ENCODE measurements at regions not wholly inside any gene's neighbourhood (a gene's known extent, or its start where the extent isn't known, plus 50 kb on each side); places are given as distances from the start of the nearest gene placed in this dataset.
"Not testable (repeated sequence)": the region's sequence is repeated elsewhere in the genome, so short reads cannot be mapped to it uniquely, and the experiment has no call there.

DNA sequence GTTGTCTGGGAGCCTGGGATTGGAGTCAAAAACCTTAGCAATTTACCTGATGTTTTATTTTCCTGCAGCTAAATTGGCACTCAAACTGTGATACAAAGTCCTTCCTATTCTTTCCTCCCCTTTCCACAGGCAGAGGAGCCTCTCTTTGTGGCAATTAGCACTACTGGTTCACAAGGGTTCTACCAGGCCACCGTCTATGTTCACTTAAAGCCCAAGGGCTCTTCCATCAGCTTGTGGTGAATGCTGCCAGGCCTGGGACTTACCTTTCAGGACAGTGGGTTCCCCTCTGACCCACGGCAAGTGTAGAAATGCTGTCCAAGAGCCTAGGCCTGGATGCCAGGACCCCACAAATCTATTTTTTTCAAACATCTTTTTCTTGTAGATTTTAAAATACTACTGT is 251.9 kb upstream of the B3GALT2 start:
- TF ChIP-seq, protein P1, sequence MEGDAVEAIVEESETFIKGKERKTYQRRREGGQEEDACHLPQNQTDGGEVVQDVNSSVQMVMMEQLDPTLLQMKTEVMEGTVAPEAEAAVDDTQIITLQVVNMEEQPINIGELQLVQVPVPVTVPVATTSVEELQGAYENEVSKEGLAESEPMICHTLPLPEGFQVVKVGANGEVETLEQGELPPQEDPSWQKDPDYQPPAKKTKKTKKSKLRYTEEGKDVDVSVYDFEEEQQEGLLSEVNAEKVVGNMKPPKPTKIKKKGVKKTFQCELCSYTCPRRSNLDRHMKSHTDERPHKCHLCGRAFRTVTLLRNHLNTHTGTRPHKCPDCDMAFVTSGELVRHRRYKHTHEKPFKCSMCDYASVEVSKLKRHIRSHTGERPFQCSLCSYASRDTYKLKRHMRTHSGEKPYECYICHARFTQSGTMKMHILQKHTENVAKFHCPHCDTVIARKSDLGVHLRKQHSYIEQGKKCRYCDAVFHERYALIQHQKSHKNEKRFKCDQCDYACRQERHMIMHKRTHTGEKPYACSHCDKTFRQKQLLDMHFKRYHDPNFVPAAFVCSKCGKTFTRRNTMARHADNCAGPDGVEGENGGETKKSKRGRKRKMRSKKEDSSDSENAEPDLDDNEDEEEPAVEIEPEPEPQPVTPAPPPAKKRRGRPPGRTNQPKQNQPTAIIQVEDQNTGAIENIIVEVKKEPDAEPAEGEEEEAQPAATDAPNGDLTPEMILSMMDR (conservative IDR thresholded peaks at IDR 0.05; ENCODE audit: low read length), result no peak
- TF ChIP-seq EZH2phosphoT487 (IDR thresholded peaks at IDR 0.05; ENCODE audit: borderline replicate concordance), result no peak
- Histone ChIP-seq H3K4me3 (ENCODE audit: low read length, poor library complexity, severe bottlenecking) (no peak overlapping the region), H3K4me2 (ENCODE audit: low read depth, low read length, poor library complexity, severe bottlenecking) (no peak overlapping the region), H3K36me3 (ENCODE audit: insufficient read depth, low read length) (no peaks in the 10 kb centered on the region), H3K27me3 (ENCODE audit: insufficient read depth, low read length, poor library complexity, severe bottlenecking) (no peaks in the 10 kb centered on the region), H3K9me3 (ENCODE audit: insufficient read depth, low read depth, low read length) (peaks cover 8% of the 10 kb centered on the region; the same call in 1 of the 2 replicates), H2AFZ (ENCODE audit: low read length) (no peak overlapping the region), H3K79me2 (ENCODE audit: insufficient read depth, low read length) (no peaks in the 10 kb centered on the region), H3K9me2 (replicated peaks; ENCODE audit: low read depth, low read length) (no peaks in the 10 kb centered on the region), H3F3A (ENCODE audit: low read depth) (no peaks in the 10 kb centered on the region), H3K9ac (ENCODE audit: low read depth, low read length, poor library complexity, severe bottlenecking) (no peak overlapping the region), H3K4me1 (ENCODE audit: insufficient read depth, low read length, poor library complexity, severe bottlenecking) (no peaks in the 10 kb centered on the region), H4K20me1 (ENCODE audit: insufficient read depth, low read length, poor library complexity, severe bottlenecking) (no peaks in the 10 kb centered on the region)

DNA sequence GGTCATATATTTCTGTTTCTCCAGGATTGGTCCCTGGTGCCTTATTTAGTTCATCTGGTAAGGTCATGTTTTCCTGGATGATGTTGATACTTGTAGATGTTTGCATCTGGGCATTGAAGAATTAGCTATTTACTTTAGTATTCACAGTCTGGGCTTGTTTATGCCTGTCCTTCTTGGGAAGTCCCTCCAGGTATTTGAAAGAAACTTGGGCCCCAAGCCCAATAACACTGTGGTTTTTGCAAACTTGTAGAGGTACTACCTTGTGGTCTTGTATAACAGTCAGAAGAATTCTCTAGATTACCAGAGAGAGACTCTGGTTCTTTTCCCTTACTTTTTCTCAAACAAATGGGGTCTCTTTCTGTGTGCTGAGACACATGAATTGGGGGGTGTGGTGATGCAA is 251.4 kb upstream of the B3GALT2 start:
- H3K36me3 ChIP-seq (ENCODE audit: insufficient read depth, low read length), result no peaks in the 10 kb centered on the region
- no peak overlapping the region for H3K4me2 ChIP-seq (ENCODE audit: low read depth, low read length, poor library complexity, severe bottlenecking)
- TF ChIP-seq EZH2phosphoT487 (IDR thresholded peaks at IDR 0.05; ENCODE audit: borderline replicate concordance), result no peak
- TF ChIP-seq, protein P1 (conservative IDR thresholded peaks at IDR 0.05; ENCODE audit: low read length), result no peak
- H3K4me3 ChIP-seq (ENCODE audit: low read length, poor library complexity, severe bottlenecking), result no peak overlapping the region
- H3K9me2 ChIP-seq (replicated peaks; ENCODE audit: low read depth, low read length), result no peaks in the 10 kb centered on the region
- no peaks in the 10 kb centered on the region for H3K27me3 ChIP-seq (ENCODE audit: insufficient read depth, low read length, poor library complexity, severe bottlenecking)
- no peak overlapping the region for H2AFZ ChIP-seq (ENCODE audit: low read length)
- H3K9me3 ChIP-seq (ENCODE audit: insufficient read depth, low read depth, low read length), result peaks cover 10% of the 10 kb centered on the region; the same call in 1 of the 2 replicates
- H3K79me2 ChIP-seq (ENCODE audit: insufficient read depth, low read length), result no peaks in the 10 kb centered on the region
- H3K4me1 ChIP-seq (ENCODE audit: insufficient read depth, low read length, poor library complexity, severe bottlenecking), result no peaks in the 10 kb centered on the region
- H3F3A ChIP-seq (ENCODE audit: low read depth), result no peaks in the 10 kb centered on the region
- no peaks in the 10 kb centered on the region for H4K20me1 ChIP-seq (ENCODE audit: insufficient read depth, low read length, poor library complexity, severe bottlenecking)
- H3K9ac ChIP-seq (ENCODE audit: low read depth, low read length, poor library complexity, severe bottlenecking), result no peak overlapping the region

DNA sequence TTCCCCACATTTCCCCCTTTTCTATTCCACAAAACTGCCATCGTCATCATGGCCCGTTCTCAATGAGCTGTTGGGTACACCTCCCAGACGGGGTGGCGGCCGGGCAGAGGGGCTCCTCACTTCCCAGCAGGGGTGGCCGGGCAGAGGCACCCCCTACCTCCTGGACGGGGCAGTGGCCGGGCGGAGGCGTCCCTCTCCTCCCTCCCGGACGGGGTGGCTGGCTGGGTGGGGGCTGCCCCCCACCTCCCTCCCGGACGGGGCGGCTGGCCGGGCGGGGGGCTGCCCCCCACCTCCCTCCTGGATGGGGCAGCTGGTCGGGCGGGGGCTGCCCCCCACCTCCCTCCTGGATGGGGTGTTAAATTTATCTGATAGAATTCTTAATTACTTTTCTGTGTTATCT is 250.9 kb upstream of the B3GALT2 start:
- not testable (repeated sequence) for H3K4me1 ChIP-seq (ENCODE audit: insufficient read depth, low read length, poor library complexity, severe bottlenecking); H3K9ac ChIP-seq (ENCODE audit: low read depth, low read length, poor library complexity, severe bottlenecking); H3K27me3 ChIP-seq (ENCODE audit: insufficient read depth, low read length, poor library complexity, severe bottlenecking); H2AFZ ChIP-seq (ENCODE audit: low read length); H3K79me2 ChIP-seq (ENCODE audit: insufficient read depth, low read length); H4K20me1 ChIP-seq (ENCODE audit: insufficient read depth, low read length, poor library complexity, severe bottlenecking); H3K9me2 ChIP-seq (replicated peaks; ENCODE audit: low read depth, low read length); H3K4me3 ChIP-seq (ENCODE audit: low read length, poor library complexity, severe bottlenecking); H3K36me3 ChIP-seq (ENCODE audit: insufficient read depth, low read length); H3K4me2 ChIP-seq (ENCODE audit: low read depth, low read length, poor library complexity, severe bottlenecking); H3F3A ChIP-seq (ENCODE audit: low read depth)
- peaks cover 10% of the 10 kb centered on the region; the same call in 1 of the 2 replicates for H3K9me3 ChIP-seq (ENCODE audit: insufficient read depth, low read depth, low read length)

DNA sequence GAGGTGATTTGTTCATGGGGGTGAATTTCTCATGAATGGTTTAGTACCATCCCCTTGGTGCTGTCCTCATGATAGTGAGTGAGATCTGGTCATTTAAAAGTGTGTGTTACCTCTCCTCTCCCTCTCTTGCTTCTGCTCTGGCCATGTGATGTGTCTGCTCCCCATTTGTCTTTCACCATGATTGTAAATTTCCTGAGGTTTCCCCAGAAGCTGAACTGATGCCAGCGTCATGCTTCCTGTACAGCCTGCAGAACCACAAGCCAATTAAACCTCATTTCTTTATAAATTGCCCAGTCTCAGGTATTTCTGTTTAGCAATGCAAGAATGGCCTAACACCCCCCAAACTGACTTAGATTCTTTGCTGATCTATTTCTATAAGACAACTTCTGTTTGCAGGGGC is 249.4 kb upstream of the B3GALT2 start:
- TF ChIP-seq, protein P1 (conservative IDR thresholded peaks at IDR 0.05; ENCODE audit: low read length), result no peak
- no peak for TF ChIP-seq EZH2phosphoT487 (IDR thresholded peaks at IDR 0.05; ENCODE audit: borderline replicate concordance)
- H3K4me3 ChIP-seq (ENCODE audit: low read length, poor library complexity, severe bottlenecking), result no peak overlapping the region
- H3K9ac ChIP-seq (ENCODE audit: low read depth, low read length, poor library complexity, severe bottlenecking), result no peak overlapping the region
- H3K9me2 ChIP-seq (replicated peaks; ENCODE audit: low read depth, low read length), result no peaks in the 10 kb centered on the region
- H4K20me1 ChIP-seq (ENCODE audit: insufficient read depth, low read length, poor library complexity, severe bottlenecking), result no peaks in the 10 kb centered on the region
- H3F3A ChIP-seq (ENCODE audit: low read depth), result no peaks in the 10 kb centered on the region
- H3K27me3 ChIP-seq (ENCODE audit: insufficient read depth, low read length, poor library complexity, severe bottlenecking), result no peaks in the 10 kb centered on the region
- H3K79me2 ChIP-seq (ENCODE audit: insufficient read depth, low read length), result no peaks in the 10 kb centered on the region
- H3K36me3 ChIP-seq (ENCODE audit: insufficient read depth, low read length), result no peaks in the 10 kb centered on the region
- H2AFZ ChIP-seq (ENCODE audit: low read length), result no peak overlapping the region
- H3K4me1 ChIP-seq (ENCODE audit: insufficient read depth, low read length, poor library complexity, severe bottlenecking), result no peaks in the 10 kb centered on the region
- H3K4me2 ChIP-seq (ENCODE audit: low read depth, low read length, poor library complexity, severe bottlenecking), result no peak overlapping the region
- H3K9me3 ChIP-seq (ENCODE audit: insufficient read depth, low read depth, low read length), result peaks cover 14% of the 10 kb centered on the region; the same call in 1 of the 2 replicates

Measured in Loucy (cell line).